HT-29 (cell line): ENCODE measurements at regions not wholly inside any gene's neighbourhood (a gene's known extent, or its start where the extent isn't known, plus 50 kb on each side); places are given as distances from the start of the nearest gene placed in this dataset.

Experiments
- DNase-seq: peaks from one replicate; pipeline ENCODE4 v3.0.0-alpha.2; 2015; ENCODE audit warnings: low spot score

- no peak for DNase-seq
Measured at GRCh38 chr2:177342736-177343135, 49.8 kb upstream of the AGPS start.
